NOMO-1 treated with DMSO at 0.1 percent for 48 hours (cell line): ENCODE measurements at regions not wholly inside any gene's neighbourhood (a gene's known extent, or its start where the extent isn't known, plus 50 kb on each side); places are given as distances from the start of the nearest gene placed in this dataset.
"Not testable (repeated sequence)": the region's sequence is repeated elsewhere in the genome, so short reads cannot be mapped to it uniquely, and the experiment has no call there.

ENCODE experiments used
- DNase-seq: peaks from one replicate; lab custom pipeline; 2025; ENCODE audit not compliant: unreplicated experiment; lab: John Stamatoyannopoulos, UW

DNA sequence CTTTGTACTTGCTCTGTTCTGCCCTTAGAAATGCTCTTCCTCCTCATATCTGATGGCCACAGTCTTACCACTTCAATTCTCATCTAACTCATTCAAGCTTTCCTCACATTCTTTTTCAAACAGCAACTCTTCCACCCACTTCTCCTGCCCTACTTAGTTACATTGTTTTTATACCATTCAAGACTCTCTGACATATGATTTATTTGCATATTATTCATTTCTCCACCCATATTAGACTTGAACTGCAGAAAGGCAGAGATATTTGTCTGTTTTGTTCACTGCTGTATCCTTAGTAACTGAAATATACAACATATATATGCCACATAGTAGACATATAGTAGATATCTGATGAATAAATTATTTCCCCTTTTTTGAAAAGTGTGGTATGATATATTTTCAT is 95.5 kb upstream of the DCN start:
- DNase-seq, result no peak

DNA sequence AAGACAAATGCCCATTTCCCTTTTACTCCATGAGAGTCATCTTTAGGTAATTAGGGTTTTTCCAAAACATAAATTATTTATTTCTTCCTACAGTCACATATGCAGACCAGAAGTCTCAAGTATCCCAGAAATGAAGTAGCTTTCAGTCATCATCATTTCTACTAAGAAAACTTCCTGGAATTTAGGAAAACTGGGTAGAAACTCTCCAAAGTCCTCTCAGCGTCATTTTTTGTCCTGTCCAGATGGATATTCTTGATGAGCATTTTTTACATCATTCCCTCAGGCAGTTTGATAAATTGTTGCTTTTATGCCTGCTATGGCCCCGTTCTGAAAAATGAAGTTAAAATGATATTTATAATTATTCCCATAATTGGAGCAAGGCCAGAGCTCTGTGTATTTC is 93.9 kb upstream of the DCN start:
- no peak for DNase-seq

DNA sequence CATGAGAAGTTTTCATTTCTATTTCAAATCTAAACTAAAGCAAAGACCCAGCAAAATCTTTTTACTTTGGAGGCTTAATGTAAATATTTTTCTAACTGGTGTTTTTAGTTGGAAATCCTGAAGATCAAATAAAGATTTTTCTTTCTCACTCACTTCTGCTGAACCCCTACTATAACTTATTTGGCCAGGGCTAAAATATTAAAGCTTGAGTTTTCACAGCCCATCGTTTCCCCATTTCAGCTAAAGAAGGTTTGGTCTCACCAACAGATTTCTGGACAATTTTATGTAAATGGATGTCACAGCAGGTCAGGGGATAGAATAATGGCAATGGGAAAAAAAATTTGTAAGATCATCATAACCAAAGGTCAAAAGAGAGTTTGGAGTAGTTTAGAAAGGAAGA is 92.7 kb upstream of the DCN start:
- DNase-seq, result no peak

DNA sequence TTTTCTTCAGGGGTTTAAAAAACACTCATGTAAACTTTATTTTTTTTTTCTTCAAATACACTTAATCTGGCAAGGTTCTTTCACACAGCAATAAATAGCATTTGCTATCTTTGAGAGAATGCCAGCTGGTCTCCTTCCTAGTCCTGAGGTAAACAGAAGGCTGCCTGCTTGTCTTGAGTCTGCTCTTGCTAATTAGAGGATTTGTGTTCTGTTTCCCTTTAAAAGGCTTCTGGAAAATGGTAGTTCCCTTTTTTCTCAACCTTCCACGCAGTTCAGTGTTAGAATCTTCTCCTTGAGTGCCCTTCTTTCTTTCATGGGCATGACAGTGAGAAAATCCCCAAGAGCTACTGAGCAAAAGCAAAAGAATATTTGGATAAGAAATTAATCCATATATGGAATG is 92.3 kb upstream of the DCN start:
- peak; percentile 2 for DNase-seq

DNA sequence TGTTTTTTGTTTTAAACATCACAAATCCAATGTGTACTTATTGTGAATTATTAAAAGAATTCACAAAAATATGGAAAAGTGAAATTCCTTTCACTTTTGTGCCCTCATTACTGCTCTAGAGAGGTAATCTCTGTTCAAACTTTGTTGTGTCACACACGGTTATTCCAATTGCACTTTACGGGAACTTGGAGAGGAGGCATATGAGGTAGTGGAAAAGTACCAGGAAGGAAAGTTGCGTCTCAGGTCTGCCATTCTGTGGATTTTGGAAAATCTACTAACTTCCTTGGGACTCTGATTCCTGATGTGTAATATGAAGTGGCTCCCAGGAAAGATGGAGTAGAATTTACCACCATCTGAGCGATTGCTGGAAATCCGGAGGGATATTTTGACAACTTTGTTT is 90.9 kb upstream of the DCN start:
- no peak for DNase-seq

DNA sequence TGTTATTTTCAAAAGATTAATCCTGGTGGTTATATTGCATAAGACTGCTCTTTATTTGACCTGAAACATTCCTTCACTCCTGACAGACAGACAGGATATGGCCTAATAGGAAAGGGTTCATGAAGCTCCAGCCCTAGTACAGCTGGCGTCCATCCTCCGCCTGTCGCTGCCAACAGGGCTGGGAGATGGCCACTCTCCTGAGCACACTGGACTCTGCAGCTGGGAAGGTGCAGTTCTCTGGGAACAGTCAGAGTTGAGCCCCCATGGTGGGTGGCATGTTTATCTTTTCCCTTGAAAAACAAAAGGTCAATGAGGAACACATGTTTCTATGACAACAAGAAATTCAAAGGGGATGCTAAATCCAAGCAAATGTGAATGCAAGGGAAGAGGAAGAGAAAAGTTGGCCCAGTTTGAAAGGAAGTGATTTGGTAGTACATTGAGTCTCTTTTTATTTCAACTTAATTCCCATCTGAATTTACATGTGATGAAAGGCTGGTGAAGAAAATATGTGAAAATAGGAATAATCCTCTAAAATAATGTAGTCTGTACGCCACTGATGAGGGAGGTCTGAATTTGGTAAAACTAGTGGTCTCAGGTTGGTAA is 89.9 kb upstream of the DCN start:
- DNase-seq, result no peak

DNA sequence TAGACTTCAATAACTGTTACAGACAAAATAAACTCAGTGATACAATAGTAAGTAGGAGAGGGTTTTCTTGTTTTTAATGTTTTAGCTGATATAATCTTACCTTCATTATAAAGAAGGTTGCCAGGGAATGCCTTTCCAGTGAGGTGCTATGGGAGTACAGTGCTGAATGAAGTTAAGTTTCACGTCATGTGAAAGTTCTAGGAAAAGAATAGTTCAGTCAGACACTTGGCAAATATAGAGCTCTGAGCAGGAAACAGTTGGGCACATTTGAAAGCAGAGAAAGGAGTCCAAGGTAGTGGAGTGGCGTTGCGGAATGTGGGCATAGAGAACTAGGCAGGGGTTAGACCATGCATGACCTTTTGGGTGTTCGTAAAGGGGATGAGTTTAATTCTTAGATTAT is 88.6 kb upstream of the DCN start:
- no peak for DNase-seq

DNA sequence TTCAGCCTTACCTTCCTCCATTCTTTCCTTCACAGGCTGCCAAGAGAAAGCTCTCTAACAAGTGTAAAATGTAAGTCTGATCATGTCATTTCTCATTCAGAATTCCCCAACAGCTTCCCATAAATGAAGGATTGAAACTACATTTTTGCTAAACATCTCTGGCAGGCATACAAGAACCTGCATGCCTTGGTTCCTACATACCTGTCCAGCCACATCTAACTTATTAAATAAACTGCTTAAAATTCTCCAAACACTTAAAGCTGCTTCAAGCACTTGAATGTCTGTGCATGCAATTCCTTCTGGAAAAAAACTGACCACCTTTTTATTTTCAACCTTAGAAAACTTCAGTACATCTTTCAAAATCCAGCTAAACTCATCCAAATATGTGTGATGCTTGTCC is 84.4 kb upstream of the DCN start:
- DNase-seq, result no peak

DNA sequence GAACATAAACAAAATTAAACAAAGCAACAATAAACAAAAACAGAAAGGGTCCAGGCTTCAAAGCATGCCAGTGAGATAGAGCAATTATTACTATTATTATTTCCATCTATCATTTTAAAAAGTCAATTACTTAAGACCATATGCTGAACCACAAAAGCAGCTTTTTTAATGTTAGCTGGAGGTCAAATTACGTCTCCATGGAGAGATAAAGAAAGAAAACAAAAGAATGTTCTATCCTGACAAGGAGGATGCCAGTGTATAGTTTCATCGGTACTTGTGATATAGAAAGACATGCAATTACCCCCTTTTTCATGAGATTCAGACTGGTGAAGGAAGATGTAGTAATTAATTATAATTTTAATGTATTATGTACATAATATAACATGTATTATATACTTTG is 81.6 kb upstream of the DCN start:
- DNase-seq, result no peak

DNA sequence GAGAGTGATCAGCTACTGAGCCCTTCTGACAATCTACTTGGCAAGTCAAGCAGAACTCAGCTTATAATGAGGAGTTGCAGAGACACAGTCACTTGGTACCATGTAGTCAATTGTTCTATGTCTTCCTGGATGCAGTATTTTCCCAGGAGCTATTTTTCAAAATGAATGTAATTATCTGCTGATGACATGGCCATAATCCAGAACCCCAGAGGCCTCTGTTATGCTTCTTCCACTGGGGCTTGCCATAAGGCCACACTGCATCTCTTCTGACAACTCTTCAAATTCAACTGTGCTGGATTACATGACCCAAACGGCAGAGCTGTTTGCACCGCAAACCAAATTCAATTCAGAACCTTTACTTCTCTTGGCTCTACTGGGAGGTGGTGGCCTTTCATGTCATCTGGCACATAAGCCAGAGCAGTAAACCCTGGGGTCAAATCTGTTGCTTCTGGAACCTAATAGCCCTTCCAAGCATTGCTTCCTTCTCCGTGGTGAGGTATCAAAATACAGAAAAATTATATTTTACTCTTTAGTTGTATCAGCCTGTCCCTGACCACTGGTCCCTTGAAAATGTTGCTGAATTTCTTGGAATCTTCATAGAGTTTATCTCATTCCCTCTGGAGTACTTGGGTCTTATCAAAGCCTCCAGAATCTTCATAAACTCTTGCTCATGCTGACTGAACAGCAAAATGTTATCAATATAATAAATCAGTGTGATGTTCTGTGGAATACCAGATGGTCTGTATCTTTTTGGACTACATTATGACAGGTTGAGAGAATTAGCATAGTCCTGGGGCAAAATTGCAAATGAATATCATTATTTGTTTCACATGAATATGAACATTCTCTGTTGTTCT is 79.4 kb upstream of the DCN start:
- DNase-seq, result no peak

DNA sequence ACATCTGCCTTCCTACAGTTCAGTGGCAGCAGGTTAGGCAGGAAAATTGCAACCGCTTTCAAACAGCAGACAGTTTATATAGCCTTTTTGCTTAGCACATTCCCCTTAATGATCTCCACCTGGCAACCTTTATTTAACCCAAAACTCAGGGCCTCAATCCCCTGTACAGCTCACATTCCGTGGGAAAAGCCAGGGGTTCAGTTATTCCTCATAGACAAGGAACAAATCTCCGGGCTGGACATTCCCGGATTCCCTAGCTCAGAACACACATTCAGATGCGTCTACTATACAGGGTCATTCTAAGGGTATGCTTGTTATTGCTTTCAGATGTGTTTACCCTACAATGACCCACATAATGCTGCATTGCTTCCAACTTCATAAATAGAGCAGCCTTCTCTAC is 73.8 kb upstream of the DCN start:
- no peak for DNase-seq

DNA sequence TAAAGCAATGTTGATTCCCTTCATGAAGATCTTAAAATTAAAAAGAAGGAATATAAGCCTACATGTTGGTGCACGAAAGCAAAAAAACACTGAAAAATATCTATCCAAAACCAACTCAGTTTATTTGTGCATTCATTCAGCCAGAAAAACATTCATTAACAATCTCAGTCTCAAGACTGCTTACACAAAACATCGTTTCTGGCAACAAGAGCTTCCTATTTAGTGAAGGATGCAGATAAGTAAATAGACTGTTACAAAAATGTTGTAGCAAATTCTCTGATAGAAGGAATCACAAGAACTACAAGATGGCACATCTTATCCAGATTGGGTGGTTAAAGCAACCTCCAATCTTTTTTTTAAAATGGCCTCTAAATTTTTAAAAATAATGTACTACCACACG is 69.7 kb upstream of the DCN start:
- no peak for DNase-seq

DNA sequence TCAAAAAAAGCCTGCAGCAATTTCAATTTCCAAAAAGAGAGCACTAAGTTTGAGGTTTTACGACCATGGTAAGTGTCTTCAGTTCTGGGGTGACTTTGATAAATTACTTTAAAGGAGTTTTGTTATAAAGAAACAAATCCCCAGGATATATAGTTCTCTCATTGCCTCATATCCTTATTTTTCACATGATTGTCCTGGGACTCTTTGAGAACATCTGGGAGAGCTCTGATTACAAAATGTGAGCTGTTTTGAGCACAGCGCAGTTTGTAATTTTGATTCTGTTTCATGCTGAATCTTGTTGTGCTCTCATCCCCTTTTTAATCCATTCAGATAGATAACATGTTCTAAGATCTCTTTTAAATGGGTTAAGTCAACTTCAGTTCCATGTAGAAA is 67.7 kb upstream of the DCN start:
- no peak for DNase-seq

DNA sequence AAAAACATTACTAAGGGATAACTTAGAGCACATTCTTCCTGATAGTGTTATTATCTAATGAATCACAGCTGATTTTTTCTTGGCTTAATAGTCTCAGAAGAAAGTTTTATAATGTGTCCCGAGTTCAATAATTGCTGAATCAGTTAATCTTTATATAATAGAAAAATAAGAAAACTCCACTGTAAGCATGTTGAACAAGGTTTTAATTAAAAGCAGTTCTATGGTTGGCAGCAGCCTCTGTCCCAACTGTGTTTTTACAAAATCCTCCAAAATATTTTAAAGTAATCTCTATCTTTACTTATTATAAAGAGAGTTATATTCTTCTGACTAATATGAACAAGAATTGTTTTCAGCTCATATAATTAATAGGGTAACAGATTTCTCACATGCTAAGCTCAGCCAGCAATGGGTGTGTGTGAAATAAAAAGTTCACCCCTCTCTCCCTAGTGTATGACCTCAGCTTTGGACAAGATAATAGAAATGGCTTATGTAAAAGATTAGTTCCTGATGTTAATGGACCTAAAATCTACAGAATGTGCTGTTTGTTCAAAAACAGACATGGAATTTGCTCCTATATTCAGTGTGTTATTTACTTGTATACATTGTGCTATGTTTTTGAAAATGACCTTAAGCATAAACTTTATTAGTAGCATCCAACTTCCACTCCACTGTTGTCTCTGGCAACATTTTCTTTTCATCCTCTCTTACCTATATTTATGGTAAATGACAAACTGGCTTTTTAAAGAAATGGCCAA is 67.1 kb upstream of the DCN start:
- DNase-seq, result no peak

DNA sequence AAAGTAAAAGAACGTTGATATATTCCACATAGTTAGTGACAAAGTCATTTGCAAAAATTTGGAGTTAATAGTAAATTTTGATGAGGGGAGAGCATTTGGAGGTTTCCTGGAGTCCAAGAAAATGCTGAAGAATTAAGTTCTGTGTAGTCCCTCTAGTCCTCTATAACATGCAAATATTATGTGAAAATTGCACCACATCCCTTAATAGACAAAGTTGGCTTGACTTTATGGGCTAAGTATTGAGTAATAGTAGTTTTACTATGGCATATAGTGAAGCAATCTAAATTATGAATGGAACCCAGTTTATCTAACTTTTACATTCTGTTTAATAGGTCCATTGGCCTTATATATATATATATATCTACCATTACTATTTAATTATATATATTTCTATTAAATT is 66.4 kb upstream of the DCN start:
- DNase-seq, result peak; percentile 19

DNA sequence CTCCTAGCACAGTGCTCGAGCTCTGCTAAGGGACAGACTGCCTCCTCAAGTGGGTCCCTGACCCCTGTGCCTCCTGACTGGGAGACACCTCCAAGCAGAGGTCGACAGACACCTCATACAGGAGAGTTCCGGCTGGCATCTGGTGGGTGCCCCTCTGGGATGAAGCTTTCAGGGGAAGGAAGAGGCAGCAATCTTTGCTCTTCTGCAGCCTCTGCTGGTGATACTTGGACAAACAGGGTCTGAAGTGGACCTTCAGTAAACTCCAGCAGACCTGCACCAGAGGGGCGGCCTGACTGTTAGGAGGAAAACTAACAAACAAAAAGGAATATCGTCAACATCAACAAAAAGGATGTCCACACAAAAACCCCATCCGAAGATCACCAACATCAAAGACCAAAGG is 60.6 kb upstream of the DCN start:
- DNase-seq, result not testable (repeated sequence)

DNA sequence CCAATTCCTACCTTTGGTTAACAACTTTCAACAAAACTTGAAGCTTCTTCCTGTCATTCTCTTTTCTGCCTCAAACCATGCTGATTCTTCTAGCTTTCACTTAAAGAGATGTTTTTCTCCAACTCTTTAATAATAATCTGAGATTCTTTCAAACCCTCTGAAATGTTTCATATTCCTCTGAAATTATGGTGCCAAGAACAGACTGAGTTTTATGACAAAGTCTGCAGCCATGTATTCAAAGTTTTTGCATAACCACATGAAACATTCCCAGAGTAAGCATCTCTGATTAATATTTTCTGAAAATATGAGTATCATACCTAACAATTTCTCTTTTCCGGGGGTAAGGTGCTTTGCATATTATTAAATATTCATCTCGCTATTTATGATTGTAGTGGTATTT is 59.1 kb upstream of the DCN start:
- no peak for DNase-seq

DNA sequence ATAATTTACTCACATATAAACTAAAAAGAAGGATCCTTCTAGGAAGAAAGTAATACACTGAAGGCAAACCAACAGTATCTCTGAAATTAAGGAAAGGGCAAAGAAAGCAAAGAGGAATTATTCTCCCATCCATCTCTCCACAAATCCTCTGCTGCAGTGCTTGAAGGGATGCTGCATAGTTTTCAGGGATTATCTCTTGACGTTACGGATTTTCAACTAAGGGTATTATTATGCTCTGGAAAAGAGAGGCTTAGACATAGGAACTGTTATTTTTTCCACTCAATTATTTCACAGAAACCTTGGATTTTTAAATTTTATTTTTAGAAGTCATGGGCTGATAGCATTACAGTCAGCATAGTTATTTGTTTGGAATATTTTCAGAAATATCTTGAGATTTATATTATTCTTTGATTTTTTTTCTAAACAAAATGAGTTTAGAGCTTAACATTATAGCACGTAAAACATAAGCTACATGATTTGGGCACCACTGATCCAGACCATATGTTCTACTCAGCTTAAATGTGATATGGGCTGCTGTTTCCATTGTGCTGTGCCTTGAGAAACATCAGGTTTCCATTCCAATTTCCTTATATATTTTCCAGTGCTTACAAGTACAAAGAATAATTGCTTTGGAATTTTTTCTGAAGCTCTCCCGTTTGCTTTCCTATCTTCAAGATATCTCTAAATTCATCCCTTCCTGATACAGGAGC is 57.9 kb upstream of the DCN start:
- no peak for DNase-seq

DNA sequence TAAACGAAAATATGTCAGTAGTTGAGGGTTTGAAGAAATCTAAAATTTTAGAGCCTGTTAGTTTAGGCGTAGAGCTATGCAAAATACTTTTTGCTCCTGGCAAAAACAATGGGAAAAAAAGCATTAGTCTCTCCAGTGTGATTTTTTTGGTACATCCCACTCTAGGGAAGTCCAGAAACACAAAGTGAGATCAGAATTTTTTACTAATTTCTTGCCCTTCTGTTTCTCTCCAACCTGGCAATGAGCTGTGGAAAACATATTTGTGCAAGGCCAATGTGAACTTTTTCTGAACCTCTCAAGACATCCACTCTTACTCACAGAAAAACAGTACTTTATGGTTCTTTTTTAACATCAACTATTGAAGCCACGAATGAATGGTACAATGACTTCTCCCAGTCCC is 56.9 kb upstream of the DCN start:
- DNase-seq, result no peak
